ENCODE measurements at regions not wholly inside any gene's neighbourhood (a gene's known extent, or its start where the extent isn't known, plus 50 kb on each side); places are given as distances from the start of the nearest gene placed in this dataset.

- Histone ChIP-seq H3K27me3 (ENCODE audit: control insufficient read depth, insufficient read depth) (no peaks in the 10 kb centered on the region), H3K4me3 (ENCODE audit: low read length) (no peak overlapping the region), H3K27ac (ENCODE audit: low read length) (no peak overlapping the region), H3K4me1 (ENCODE audit: control insufficient read depth, insufficient read depth, low read length) (peaks cover 2% of the 10 kb centered on the region), H3K9me3 (ENCODE audit: control insufficient read depth, low read length) (no peaks in the 10 kb centered on the region)
- ATAC-seq (no peak), DNase-seq (no peak)
- WGBS, result 85% methylated on average over 3 of the region's 3 CpGs
- intact Hi-C loops (cut with DNase I), result no loop called here
These were observed 180.7 kb downstream of the ZC3H11B start for GRCh38 chr1:219432191-219432606.

GRCh38 chr1:219430419-219430818 lies 182.5 kb downstream of the ZC3H11B start:
- WGBS, result 100% methylated on average over 1 of the region's 1 CpG
- no peaks in the 10 kb centered on the region for H3K9me3 ChIP-seq (ENCODE audit: control insufficient read depth, low read length)
- H3K4me3 ChIP-seq (ENCODE audit: low read length), result no peak overlapping the region
- no peaks in the 10 kb centered on the region for H3K27me3 ChIP-seq (ENCODE audit: control insufficient read depth, insufficient read depth)
- no peak for ATAC-seq
- DNase-seq, result no peak
- peaks cover 2% of the 10 kb centered on the region for H3K4me1 ChIP-seq (ENCODE audit: control insufficient read depth, insufficient read depth, low read length)
- no peak overlapping the region for H3K27ac ChIP-seq (ENCODE audit: low read length)
- intact Hi-C loops (cut with DNase I), result no loop called here

DNA sequence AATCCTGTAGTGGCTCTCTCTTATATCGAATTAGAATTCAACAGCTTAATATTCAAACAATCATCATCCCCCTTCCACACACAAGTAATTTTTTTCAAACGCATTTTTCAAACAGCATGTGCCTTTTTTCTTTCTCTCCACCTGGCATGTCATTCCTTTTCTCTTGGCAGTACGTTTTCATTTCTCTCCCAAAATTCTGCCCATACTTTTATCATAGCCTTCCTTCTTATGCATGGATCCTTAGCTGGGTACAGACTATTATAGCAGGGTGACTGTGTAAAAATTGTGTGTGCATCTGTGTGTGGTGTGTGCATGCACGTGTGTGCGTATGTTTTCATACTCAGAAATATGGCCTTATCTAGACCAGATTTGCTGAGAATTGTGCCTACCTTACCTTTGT lies 184.3 kb downstream of the ZC3H11B start:
- 87% methylated on average over 5 of the region's 5 CpGs for WGBS
- Histone ChIP-seq H3K9me3 (ENCODE audit: control insufficient read depth, low read length) (no peaks in the 10 kb centered on the region), H3K4me3 (ENCODE audit: low read length) (no peak overlapping the region), H3K27ac (ENCODE audit: low read length) (no peak overlapping the region), H3K4me1 (ENCODE audit: control insufficient read depth, insufficient read depth, low read length) (peaks cover 2% of the 10 kb centered on the region), H3K27me3 (ENCODE audit: control insufficient read depth, insufficient read depth) (no peaks in the 10 kb centered on the region)
- intact Hi-C loops (cut with DNase I), result no loop called here
- ATAC-seq (no peak), DNase-seq (no peak)

DNA sequence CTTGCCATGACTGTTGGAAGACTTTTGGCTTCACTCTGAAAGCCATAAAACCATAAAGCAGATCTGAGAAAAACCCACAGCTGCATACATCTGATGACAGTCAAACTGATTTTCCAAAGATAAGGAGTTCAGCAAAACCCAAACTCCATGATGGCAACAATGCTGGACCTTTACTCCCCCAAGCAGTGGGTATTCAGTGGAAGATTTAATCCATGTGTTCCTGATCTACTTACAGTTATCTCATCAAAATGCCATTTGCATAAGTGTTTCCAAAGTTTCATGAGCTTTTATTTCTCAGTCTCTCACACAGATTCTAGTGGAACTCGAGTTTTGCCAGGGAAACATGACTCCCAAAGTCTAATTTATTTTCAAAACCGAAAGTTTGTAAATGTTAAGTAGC lies 184.9 kb downstream of the ZC3H11B start:
- Histone ChIP-seq H3K9me3 (ENCODE audit: control insufficient read depth, low read length) (no peaks in the 10 kb centered on the region), H3K27ac (ENCODE audit: low read length) (no peak overlapping the region), H3K27me3 (ENCODE audit: control insufficient read depth, insufficient read depth) (no peaks in the 10 kb centered on the region), H3K4me3 (ENCODE audit: low read length) (no peak overlapping the region), H3K4me1 (ENCODE audit: control insufficient read depth, insufficient read depth, low read length) (no peaks in the 10 kb centered on the region)
- intact Hi-C loops (cut with DNase I), result no loop called here
- ATAC-seq (no peak), DNase-seq (no peak)
- 51% methylated on average over 2 of the region's 2 CpGs for WGBS

DNA sequence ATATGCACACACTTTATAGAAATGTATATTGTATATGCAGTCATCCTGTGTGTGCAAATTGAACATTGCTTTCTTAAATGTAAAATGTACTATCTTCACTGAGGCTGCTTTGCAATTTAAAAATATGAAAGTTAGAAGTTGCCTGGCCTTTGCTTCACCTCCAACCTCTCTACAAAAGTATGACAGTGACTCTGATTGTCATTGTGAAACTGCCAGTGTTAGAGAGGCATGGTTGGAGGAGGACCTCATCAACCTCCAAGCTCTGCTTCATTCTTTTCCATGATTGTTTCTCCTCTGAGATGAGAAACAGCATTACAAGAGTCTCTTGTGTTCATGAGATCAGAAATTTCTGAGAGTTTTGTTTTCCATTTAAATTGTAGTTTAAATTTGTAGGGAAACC lies 185.5 kb downstream of the ZC3H11B start:
- ATAC-seq, result no peak

DNA sequence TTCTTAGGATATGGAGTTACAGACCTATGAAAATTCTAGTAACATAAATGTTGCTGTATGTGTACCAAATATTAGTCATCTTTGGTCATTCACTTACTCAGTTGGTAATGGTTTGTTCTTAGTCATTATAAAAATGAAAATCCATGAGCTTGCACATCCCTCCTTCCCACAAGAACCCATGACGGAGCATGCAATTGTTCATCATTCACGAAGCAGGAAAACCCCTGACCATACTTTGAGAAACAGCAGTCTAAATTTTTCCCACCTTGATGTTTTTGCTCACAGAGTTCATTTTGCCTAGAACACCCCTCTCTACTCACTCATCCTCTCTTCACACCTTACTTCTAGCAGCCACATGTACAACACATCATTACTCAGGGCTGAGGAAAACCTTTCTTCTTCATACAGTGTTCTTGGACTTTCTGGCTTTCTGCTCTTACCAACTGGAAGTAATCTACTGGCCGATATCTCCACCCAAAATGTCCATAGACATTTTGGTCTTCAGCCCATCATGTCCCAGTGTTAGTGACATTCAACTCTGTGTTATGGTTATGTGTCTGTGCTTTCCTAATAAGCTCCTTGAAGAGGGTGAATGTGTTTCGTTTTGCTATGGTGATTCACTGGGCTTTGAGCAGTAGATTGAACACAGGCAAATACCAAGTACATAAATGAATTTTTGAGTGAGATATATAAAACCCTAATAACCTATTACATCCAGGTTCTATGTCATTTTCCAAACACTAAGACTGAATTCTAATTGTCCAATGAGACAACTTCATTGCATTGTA lies 189.9 kb downstream of the ZC3H11B start:
- H3K27ac ChIP-seq (ENCODE audit: low read length), result no peak overlapping the region
- no peak for ATAC-seq
- 90% methylated on average over 4 of the region's 4 CpGs for WGBS
- H3K4me3 ChIP-seq (ENCODE audit: low read length), result no peak overlapping the region
- no peak for DNase-seq
- no peaks in the 10 kb centered on the region for H3K27me3 ChIP-seq (ENCODE audit: control insufficient read depth, insufficient read depth)
- no peaks in the 10 kb centered on the region for H3K9me3 ChIP-seq (ENCODE audit: control insufficient read depth, low read length)
- peaks cover 1% of the 10 kb centered on the region for H3K4me1 ChIP-seq (ENCODE audit: control insufficient read depth, insufficient read depth, low read length)
- intact Hi-C loops (cut with DNase I), result no loop called here

More for the DNA sequence above, 185.5 kb downstream of the ZC3H11B start:
- Histone ChIP-seq H3K4me1 (ENCODE audit: control insufficient read depth, insufficient read depth, low read length) (no peaks in the 10 kb centered on the region), H3K27me3 (ENCODE audit: control insufficient read depth, insufficient read depth) (no peaks in the 10 kb centered on the region), H3K27ac (ENCODE audit: low read length) (no peak overlapping the region), H3K9me3 (ENCODE audit: control insufficient read depth, low read length) (no peaks in the 10 kb centered on the region), H3K4me3 (ENCODE audit: low read length) (no peak overlapping the region)
- no peak for DNase-seq
- intact Hi-C loops (cut with DNase I), result no loop called here

GRCh38 chr1:219420913-219421312 lies 192.0 kb downstream of the ZC3H11B start:
- Histone ChIP-seq H3K27me3 (ENCODE audit: control insufficient read depth, insufficient read depth) (no peaks in the 10 kb centered on the region), H3K9me3 (ENCODE audit: control insufficient read depth, low read length) (no peaks in the 10 kb centered on the region), H3K27ac (ENCODE audit: low read length) (no peak overlapping the region), H3K4me3 (ENCODE audit: low read length) (no peak overlapping the region), H3K4me1 (ENCODE audit: control insufficient read depth, insufficient read depth, low read length) (peaks cover 5% of the 10 kb centered on the region)
- ATAC-seq (no peak), DNase-seq (no peak)
- intact Hi-C loops (cut with DNase I), result no loop called here

DNA sequence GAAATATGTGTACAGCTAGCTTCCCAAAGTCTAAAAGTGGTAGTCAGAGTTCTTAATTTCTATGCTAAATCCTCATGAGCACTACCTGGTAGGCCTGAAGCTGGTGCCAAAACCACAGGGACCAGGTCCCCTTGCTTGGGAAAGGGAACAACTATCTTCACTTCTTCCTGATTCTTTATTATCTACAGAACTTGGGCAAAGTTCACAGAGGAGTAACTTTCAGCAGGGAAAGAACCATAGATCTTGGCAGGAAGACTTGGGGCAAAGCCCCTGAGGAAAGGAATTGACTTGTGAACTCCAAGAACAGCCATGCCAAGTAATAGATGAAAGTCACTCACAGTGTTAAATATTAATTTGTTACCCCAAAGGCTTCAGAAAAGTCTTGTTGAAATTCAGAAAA lies 193.0 kb downstream of the ZC3H11B start:
- no peak overlapping the region for H3K4me3 ChIP-seq (ENCODE audit: low read length)
- no peak for ATAC-seq
- no peak overlapping the region for H3K27ac ChIP-seq (ENCODE audit: low read length)
- H3K27me3 ChIP-seq (ENCODE audit: control insufficient read depth, insufficient read depth), result no peaks in the 10 kb centered on the region
- peaks cover 5% of the 10 kb centered on the region for H3K4me1 ChIP-seq (ENCODE audit: control insufficient read depth, insufficient read depth, low read length)
- DNase-seq, result no peak
- intact Hi-C loops (cut with DNase I), result no loop called here
- H3K9me3 ChIP-seq (ENCODE audit: control insufficient read depth, low read length), result no peaks in the 10 kb centered on the region

DNA sequence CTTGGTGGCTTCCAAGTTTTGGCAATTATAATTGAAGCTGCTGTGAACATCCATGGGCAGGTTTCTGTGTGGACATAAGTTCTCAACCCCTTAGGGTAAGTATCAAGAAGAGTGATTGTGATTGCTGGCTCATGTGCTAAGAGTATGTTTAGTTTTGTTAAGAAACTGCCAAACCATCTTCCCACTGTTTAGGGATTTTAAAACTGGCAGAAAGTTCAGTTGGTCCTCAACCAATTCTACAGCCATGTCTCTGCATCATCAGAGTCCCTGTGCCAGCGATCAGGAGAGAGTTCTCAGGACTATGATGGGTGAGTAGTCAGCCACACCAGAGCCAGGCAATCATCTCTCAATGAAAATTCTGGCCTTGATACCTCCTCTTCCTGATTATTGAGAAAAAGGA lies 193.8 kb downstream of the ZC3H11B start:
- Histone ChIP-seq H3K27ac (ENCODE audit: low read length) (no peak overlapping the region), H3K4me1 (ENCODE audit: control insufficient read depth, insufficient read depth, low read length) (peaks cover 5% of the 10 kb centered on the region), H3K4me3 (ENCODE audit: low read length) (no peak overlapping the region), H3K27me3 (ENCODE audit: control insufficient read depth, insufficient read depth) (no peaks in the 10 kb centered on the region), H3K9me3 (ENCODE audit: control insufficient read depth, low read length) (no peaks in the 10 kb centered on the region)
- ATAC-seq, result peak in 1 of 2 donors; percentile 63
- WGBS, result 73% methylated on average over 1 of the region's 1 CpG
- intact Hi-C loops (cut with DNase I), result no loop called here
- DNase-seq, result peak in 2 of 3 donors; percentile 14 to 62

DNA sequence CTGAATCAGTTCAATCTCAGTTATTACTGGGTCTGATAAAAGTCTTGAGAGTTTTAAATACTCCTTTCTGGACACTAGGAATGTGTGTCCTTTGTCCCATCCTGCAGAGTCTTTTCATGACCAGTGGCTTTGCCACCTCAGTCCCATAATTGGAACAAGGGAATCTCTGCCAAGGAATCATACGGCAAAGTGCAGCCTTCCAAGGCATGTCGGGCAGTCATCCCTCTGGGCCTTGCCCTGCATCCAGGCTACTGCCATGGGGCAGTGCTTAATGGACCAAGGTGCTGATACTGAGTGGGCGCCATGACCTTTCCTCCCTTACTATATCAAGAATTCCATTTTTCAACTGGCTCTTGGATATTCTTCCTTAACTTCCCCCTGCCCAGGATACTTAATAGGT lies 195.3 kb downstream of the ZC3H11B start:
- intact Hi-C loops (cut with DNase I), result no loop called here
- Histone ChIP-seq H3K27ac (ENCODE audit: low read length) (no peak overlapping the region), H3K9me3 (ENCODE audit: control insufficient read depth, low read length) (no peaks in the 10 kb centered on the region), H3K27me3 (ENCODE audit: control insufficient read depth, insufficient read depth) (no peaks in the 10 kb centered on the region), H3K4me3 (ENCODE audit: low read length) (no peak overlapping the region), H3K4me1 (ENCODE audit: control insufficient read depth, insufficient read depth, low read length) (peaks cover 5% of the 10 kb centered on the region)
- ATAC-seq, result peak in 1 of 2 donors; percentile 29
- 73% methylated on average over 3 of the region's 3 CpGs for WGBS
- DNase-seq, result no peak

- DNase-seq (peak in 2 of 3 donors; percentile 29 to 70), ATAC-seq (peak; percentile 51 to 59)
- no peak overlapping the region for H3K4me3 ChIP-seq (ENCODE audit: low read length)
- H3K27ac ChIP-seq (ENCODE audit: low read length), result no peak overlapping the region
- H3K27me3 ChIP-seq (ENCODE audit: control insufficient read depth, insufficient read depth), result no peaks in the 10 kb centered on the region
- peaks cover 5% of the 10 kb centered on the region for H3K4me1 ChIP-seq (ENCODE audit: control insufficient read depth, insufficient read depth, low read length)
- 37% methylated on average over 1 of the region's 1 CpG for WGBS
- H3K9me3 ChIP-seq (ENCODE audit: control insufficient read depth, low read length), result no peaks in the 10 kb centered on the region
- intact Hi-C loops (cut with DNase I), result no loop called here
These were observed 196.2 kb downstream of the ZC3H11B start for GRCh38 chr1:219416598-219417238.
